ENCODE measurements at regions not wholly inside any gene's neighbourhood (a gene's known extent, or its start where the extent isn't known, plus 50 kb on each side); places are given as distances from the start of the nearest gene placed in this dataset.

DNA sequence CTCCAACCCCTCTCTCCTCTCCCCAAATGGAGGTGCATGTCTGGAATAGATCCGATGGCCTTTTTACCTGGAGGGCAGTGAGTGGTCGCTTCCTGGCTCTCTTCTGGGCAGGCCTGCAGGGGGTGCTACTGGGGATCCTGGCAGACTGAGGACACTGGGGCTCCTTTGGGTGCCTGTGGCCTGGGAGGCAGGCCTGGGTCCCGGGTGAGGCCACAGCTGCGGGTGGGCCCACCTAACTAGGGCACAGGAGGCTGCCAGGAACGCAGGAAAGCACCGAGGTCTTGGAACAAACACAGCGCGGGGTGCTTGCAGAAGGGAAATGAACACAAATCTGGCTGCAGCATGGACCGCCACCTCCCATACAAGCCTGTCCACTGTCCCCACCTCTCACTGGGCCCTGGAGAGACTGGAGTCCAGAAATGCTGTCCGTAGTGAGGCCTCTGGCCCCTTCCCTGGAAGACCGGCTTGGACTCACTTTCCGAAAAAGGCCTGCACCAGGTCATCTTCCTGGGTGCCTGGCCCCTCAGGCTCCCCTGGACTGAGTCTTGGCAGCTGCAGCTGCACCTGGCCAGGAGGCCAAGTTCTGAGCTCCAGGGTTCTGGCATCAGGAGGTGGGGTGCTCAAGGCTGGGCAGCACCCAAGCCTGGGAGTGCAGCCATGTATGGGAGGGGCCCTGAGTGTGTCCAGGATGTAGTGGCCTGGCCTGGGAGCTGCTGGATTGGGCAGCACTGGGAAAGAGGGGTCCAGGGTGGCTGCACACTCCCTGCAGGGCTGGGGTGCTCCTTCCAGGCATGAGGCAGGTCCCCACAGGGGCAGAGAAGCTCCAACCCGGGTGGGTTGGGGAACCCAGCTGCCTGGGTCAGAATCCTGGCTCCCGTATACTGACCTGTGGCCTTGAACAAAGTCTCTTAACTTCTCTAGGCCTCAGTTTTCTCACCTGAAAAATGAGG, 195.1 kb downstream of the IRF8 start:
- TF ChIP-seq FOXM1 (IDR thresholded peaks at IDR 0.05; ENCODE audit: borderline replicate concordance) (no peak), FOXA1 (IDR thresholded peaks at IDR 0.05) (no peak)
